LNCAP (cell line): ENCODE measurements at regions not wholly inside any gene's neighbourhood (a gene's known extent, or its start where the extent isn't known, plus 50 kb on each side); places are given as distances from the start of the nearest gene placed in this dataset.

ENCODE experiments used
- TF ChIP-seq, protein P1 (sequence below): fragments of 450-650 bp; IDR thresholded peaks from 2 replicates; pipeline ENCODE4 v1.5.1; 2017; ENCODE audit warnings: mild to moderate bottlenecking

DNA sequence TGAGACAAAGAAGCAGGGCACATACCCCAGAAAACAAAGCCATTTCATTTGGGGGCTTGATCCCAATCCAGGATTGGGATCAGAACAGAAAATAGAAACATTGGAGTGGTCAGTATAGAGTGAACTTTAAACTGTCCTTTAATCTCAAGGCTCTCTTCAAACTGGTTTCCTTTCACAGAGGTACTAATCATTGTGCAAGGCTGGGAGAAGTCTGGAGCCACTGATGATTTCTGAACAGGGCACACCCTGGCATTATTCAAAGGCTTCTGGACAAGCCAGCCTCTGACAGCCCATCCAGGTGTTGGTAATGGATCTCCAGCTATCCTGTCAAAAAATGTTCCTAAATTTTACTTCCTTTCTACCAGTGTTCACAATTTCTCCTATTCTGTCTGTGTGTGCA, 244.5 kb downstream of the DDX3Y start:
- TF ChIP-seq, protein P1, sequence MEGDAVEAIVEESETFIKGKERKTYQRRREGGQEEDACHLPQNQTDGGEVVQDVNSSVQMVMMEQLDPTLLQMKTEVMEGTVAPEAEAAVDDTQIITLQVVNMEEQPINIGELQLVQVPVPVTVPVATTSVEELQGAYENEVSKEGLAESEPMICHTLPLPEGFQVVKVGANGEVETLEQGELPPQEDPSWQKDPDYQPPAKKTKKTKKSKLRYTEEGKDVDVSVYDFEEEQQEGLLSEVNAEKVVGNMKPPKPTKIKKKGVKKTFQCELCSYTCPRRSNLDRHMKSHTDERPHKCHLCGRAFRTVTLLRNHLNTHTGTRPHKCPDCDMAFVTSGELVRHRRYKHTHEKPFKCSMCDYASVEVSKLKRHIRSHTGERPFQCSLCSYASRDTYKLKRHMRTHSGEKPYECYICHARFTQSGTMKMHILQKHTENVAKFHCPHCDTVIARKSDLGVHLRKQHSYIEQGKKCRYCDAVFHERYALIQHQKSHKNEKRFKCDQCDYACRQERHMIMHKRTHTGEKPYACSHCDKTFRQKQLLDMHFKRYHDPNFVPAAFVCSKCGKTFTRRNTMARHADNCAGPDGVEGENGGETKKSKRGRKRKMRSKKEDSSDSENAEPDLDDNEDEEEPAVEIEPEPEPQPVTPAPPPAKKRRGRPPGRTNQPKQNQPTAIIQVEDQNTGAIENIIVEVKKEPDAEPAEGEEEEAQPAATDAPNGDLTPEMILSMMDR = no peak

DNA sequence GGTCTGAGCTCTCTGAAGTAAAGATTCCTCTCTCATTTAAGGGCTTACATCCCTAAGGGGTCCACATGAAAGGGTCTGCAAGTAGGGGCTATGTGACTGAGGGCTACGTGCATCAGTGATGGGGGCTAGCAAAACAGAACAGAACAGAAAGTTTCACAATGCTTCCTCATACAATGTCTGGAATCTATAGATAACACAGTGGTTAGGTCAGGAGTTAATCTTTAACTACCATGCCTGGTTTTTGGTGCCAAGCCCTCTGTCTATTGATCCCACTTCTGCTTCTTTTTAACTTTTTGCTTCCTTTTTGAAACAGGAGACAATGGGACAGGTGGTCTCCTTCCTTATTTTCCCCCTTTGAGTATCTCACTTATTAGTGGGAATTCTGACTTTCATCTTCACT, 263.0 kb downstream of the DDX3Y start:
- TF ChIP-seq, protein P1 = no peak

DNA sequence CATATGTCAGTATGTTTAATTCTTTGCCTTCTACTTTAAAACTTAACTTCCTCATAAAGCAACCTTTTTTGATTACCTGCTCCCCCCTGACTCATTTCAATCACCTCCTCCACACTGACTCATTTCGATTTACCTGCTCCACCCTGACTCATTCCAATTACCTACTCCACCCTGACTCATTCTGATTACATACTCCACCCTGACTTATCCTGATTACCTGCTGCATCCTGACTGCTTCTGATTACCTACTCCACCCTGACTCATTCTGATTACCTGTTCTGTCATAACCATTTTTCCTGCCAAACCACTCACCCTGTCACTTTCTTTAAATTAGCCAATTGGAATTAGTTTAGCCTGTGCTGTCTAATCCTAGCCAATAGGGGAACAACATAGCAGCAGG, 263.6 kb downstream of the DDX3Y start:
- TF ChIP-seq, protein P1 = no peak
